HepG2 (cell line): ENCODE measurements at regions not wholly inside any gene's neighbourhood (a gene's known extent, or its start where the extent isn't known, plus 50 kb on each side); places are given as distances from the start of the nearest gene placed in this dataset.
"Not testable (repeated sequence)": the region's sequence is repeated elsewhere in the genome, so short reads cannot be mapped to it uniquely, and the experiment has no call there.

Experiments
- ATAC-seq: fragments of 200-7000 bp; cut with Tn5 transposase; 3 replicates; pipeline ENCODE4 v1.9.1; 2020; ENCODE audit warnings: mild to moderate bottlenecking, moderate library complexity
- BruUV-seq: library from RNA; stranded (reverse); fragments of 400-500 nt; replicated peaks from 2 replicates; lab custom pipeline; 2021; lab: Mats Ljungman, UMichigan
- CTCF ChIA-PET: fragments of 300-600 bp; formaldehyde crosslinking; extraction: SDS; loops from one replicate; lab custom pipeline; 2021; ENCODE audit warnings: low total read pairs, inconsistent platforms, low intra/inter-chr PET ratio; lab: Yijun Ruan, JAX
- POLR2A ChIA-PET: fragments of 350-600 bp; sonication (Branson Sonifier 250); formaldehyde crosslinking; loops from one replicate; lab custom pipeline; 2020; ENCODE audit warnings: antibody characterized with exemption, inconsistent platforms; lab: Yijun Ruan, JAX
- DNase-seq: peaks from one replicate; pipeline ENCODE4 v3.0.0-alpha.2; 2015; ENCODE audit warnings: low spot score
- FAIRE-seq: peaks from 3 replicates; lab custom pipeline; 2011; peaks lifted over from hg19 to GRCh38; lab: Jason Lieb, UNC
- H2AFZ ChIP-seq: one replicate; pipeline ENCODE4 v1.6.1; 2011; ENCODE audit warnings: low read length, inconsistent platforms
- H3K27ac ChIP-seq: fragments of 300-600 bp; 3 replicates; pipeline ENCODE4 v1.8.0; 2011; ENCODE audit warnings: mixed run types, mild to moderate bottlenecking, mixed read lengths, low read length, inconsistent platforms; ENCODE audit not compliant: insufficient read depth; ENCODE audit errors: extremely low read length
- H3K27me3 ChIP-seq, 2 experiments: fragments of 200-600 bp in 1 of 2; 2 replicates in 1 of 2; 3 replicates in 1 of 2; pipeline versions ENCODE4 v1.6.0 to v1.8.0; 2011; ENCODE audit warnings: low read length in 2 of 2, mild to moderate bottlenecking in 2 of 2, moderate library complexity in 2 of 2, inconsistent platforms in 1 of 2; ENCODE audit not compliant: insufficient read depth in 2 of 2, control insufficient read depth in 1 of 2
- H3K36me3 ChIP-seq, 2 experiments: fragments of 200-600 bp in 1 of 2; replicated peaks in 1 of 2; 2 replicates in 1 of 2; 3 replicates in 1 of 2; pipeline versions ENCODE4 v1.5.1 to v1.8.0; 2011; ENCODE audit warnings: low read length in 2 of 2, inconsistent platforms in 1 of 2; ENCODE audit not compliant: insufficient read depth in 2 of 2, control insufficient read depth in 1 of 2
- H3K4me1 ChIP-seq: 2 replicates; pipeline ENCODE4 v1.5.1; 2012; ENCODE audit warnings: low read length, inconsistent platforms; ENCODE audit not compliant: insufficient read depth
- H3K4me2 ChIP-seq: 2 replicates; pipeline ENCODE4 v1.6.0; 2011; ENCODE audit warnings: low read depth, low read length, inconsistent platforms
- H3K4me3 ChIP-seq, 3 experiments: fragments of 200-600 bp in 1 of 3; sonication (generic), shearing (Covaris generic) in 1 of 3; replicated peaks in 1 of 3; 2 replicates each; pipeline ENCODE4 v1.5.1; 2011 to 2016; ENCODE audit warnings: low read length in 3 of 3, inconsistent platforms in 2 of 3, low read depth in 2 of 3, mild to moderate bottlenecking in 2 of 3, control low read depth in 1 of 3, mixed read lengths in 1 of 3; ENCODE audit not compliant: insufficient read depth in 1 of 3
- H3K79me2 ChIP-seq: one replicate; pipeline ENCODE4 v1.6.1; 2011; ENCODE audit warnings: low read length, inconsistent platforms; ENCODE audit not compliant: insufficient read depth
- H3K9ac ChIP-seq: 2 replicates; pipeline ENCODE4 v1.6.0; 2011; ENCODE audit warnings: mild to moderate bottlenecking, low read depth, low read length, inconsistent platforms; ENCODE audit not compliant: insufficient read depth
- H3K9me3 ChIP-seq: 2 replicates; pipeline ENCODE4 v1.5.1; 2012; ENCODE audit warnings: mild to moderate bottlenecking, low read length
- H4K20me1 ChIP-seq: 2 replicates; pipeline ENCODE4 v1.6.0; 2011; ENCODE audit warnings: inconsistent platforms, mild to moderate bottlenecking, low read length, moderate library complexity; ENCODE audit not compliant: insufficient read depth
- CC2D1A ChIP-seq: sonication (generic); formaldehyde crosslinking; IDR thresholded peaks from 2 replicates; pipeline ENCODE4 v1.8.1; 2023; ENCODE audit warnings: mild to moderate bottlenecking, missing genetic modification reagents
- FOSL2 ChIP-seq: sonication (generic); formaldehyde crosslinking; IDR thresholded peaks from 2 replicates; pipeline ENCODE4 v1.4.0; 2020; ENCODE audit warnings: missing genetic modification reagents
- KMT2A ChIP-seq: sonication (generic); formaldehyde crosslinking; IDR thresholded peaks from 2 replicates; pipeline ENCODE4 v1.4.0; 2020; ENCODE audit warnings: missing genetic modification reagents
- PITX1 ChIP-seq: sonication (generic); formaldehyde crosslinking; IDR thresholded peaks from 2 replicates; pipeline ENCODE4 v1.5.1; 2020; ENCODE audit warnings: mild to moderate bottlenecking, missing genetic modification reagents
- SP4 ChIP-seq: sonication (generic); formaldehyde crosslinking; IDR thresholded peaks from 2 replicates; pipeline ENCODE4 v1.8.1; 2023; ENCODE audit warnings: mild to moderate bottlenecking, missing genetic modification reagents
- TSC22D2 ChIP-seq: sonication (generic); formaldehyde crosslinking; IDR thresholded peaks from 2 replicates; pipeline ENCODE4 v1.5.1; 2020; ENCODE audit warnings: missing genetic modification reagents, mild to moderate bottlenecking, borderline replicate concordance
- ZNF138 ChIP-seq: sonication (generic); formaldehyde crosslinking; IDR thresholded peaks from 2 replicates; pipeline ENCODE4 v1.5.0; 2020; ENCODE audit warnings: mild to moderate bottlenecking, low read depth, missing genetic modification reagents
- WGBS: methylation state at CpG from one replicate; pipeline ENCODE4 v1.1.6; 2017; ENCODE audit warnings: low lambda C conversion rate; 5-methylcytosine and 5-hydroxymethylcytosine counted together
- in situ Hi-C: cut with HindIII; loops from 2 replicates; pipeline ENCODE4 v1.10.0; 2017; ENCODE audit warnings: low pct_unique_long_range_greater_than_20kb; ENCODE audit not compliant: extremely low pct_ligation_motif_present
- intact Hi-C: fragments of 100-400 bp; cut with micrococcal nuclease; formaldehyde crosslinking; loops from one replicate; pipeline ENCODE4 v1.10.0; 2022; ENCODE audit not compliant: unreplicated experiment
- TF ChIP-seq, protein P1 (sequence below): fragments of 450-650 bp; IDR thresholded peaks from 2 replicates; pipeline ENCODE4 v1.6.1; 2017; ENCODE audit warnings: mild to moderate bottlenecking
- TF ChIP-seq, protein P2 (sequence below): sonication (generic); formaldehyde crosslinking; IDR thresholded peaks from 2 replicates; pipeline ENCODE4 v1.4.0; 2020; ENCODE audit warnings: missing genetic modification reagents, borderline replicate concordance

DNA sequence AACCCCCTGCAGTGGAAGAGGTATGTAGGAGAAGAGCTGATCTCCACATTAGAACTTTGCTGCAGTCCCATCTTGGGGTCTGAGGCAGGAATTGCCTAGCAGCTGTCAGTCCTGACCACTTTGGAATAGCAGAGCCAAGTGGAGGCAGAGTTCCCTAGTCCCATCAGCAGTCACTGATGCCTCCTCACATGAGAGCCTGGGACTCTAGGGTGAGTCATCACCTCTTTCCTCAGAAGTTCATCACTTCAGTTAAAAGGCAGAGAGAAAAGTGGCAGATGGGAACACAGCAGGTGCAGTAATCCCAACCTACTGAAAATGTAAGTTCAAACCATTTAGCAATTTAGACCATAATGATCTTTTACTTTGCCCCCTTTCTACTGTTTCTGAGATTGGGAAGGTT, 73.9 kb upstream of the MED14 start:
- POLR2A ChIA-PET, result no interaction called here
- Histone ChIP-seq H3K27me3 (no peaks in the 10 kb centered on the region), H3K4me1 (0 out of 2 replicates have a peak, but pooled peaks cover 15% of the 10 kb centered on the region), H2AFZ (no peak overlapping the region), H3K79me2 (no peaks in the 10 kb centered on the region), H3K27ac (no peak overlapping the region), H3K36me3 (no peaks in the 10 kb centered on the region), H3K4me2 (0 out of 2 replicates have a peak overlapping the region, but pooled peaks have one; percentile 12), H4K20me1 (no peaks in the 10 kb centered on the region), H3K9ac (no peak overlapping the region), H3K9me3 (no peaks in the 10 kb centered on the region), H3K4me3 (no peak overlapping the region)
- DNase-seq (no peak), ATAC-seq (no peak), FAIRE-seq (no peak)
- CTCF ChIA-PET, result no interaction called here
- intact Hi-C loops (loop anchor here (10.0 kb wide), 1 partner anchor 116 kb away; no protein-coding TSS in a partner anchor), in situ Hi-C loops (no loop called here)
- no peak for TF ChIP-seq PITX1 (CRISPR knock-in tag)
- TF ChIP-seq FOSL2, result peak; percentile 66
- TF ChIP-seq KMT2A (CRISPR knock-in tag), result no peak
- no TSS peak for BruUV-seq

DNA sequence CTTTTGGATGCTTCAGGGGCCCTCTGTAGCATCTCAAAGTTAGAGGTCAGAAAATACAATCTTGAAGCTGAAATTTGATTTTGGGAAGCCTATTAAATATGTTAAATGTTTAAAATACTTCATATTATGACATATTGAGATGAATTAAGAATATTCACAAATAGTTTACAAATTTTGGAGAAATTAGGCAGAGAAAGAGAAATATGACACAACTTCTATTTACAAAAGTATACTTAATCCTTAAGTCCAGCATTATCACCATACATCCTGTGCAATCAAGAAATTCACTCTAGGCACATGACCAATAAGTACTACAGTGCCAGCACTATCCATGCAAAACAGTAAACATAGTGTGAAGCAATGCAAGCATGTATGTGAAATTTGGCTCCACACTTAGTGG, 79.7 kb upstream of the MED14 start:
- H3K79me2 ChIP-seq, in situ Hi-C loops, H3K4me1 ChIP-seq, ATAC-seq, intact Hi-C loops, FAIRE-seq, H4K20me1 ChIP-seq, H3K9ac ChIP-seq, H3K4me2 ChIP-seq, DNase-seq, H3K27ac ChIP-seq, H3K4me3 ChIP-seq, POLR2A ChIA-PET, H3K27me3 ChIP-seq, BruUV-seq, H2AFZ ChIP-seq, H3K9me3 ChIP-seq, CTCF ChIA-PET, H3K36me3 ChIP-seq: not testable (repeated sequence)

DNA sequence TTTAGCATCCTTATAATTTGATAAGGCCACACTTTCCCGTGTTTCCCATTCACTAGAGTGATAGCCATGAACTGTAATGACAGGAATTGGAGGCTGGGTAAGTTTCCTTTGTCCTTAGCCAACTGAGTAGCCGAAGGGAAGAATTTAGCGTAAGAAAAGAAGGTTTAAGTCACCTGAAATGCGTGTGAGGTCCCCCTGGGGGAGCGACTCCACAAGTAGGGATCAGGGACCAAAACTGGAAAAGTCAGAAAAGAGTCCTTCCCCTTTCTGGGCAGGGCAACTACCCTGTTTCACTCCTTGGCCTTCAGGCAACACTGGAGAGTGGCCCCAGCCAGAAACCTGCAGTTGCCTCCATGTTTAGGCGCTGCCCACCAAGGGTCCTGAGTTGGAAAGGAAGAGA, 81.6 kb upstream of the MED14 start:
- H2AFZ ChIP-seq, result no peak overlapping the region
- no TSS peak for BruUV-seq
- no peaks in the 10 kb centered on the region for H4K20me1 ChIP-seq
- 0 out of 2 replicates have a peak, but pooled peaks cover 9% of the 10 kb centered on the region for H3K4me1 ChIP-seq
- intact Hi-C loops (no loop called here), in situ Hi-C loops (no loop called here)
- no peak overlapping the region for H3K4me2 ChIP-seq
- no peak overlapping the region for H3K4me3 ChIP-seq
- ATAC-seq (no peak), FAIRE-seq (no peak), DNase-seq (no peak)
- H3K79me2 ChIP-seq, result no peaks in the 10 kb centered on the region
- WGBS, result 64% methylated on average over 5 of the region's 6 CpGs
- H3K36me3 ChIP-seq, result no peaks in the 10 kb centered on the region
- no peaks in the 10 kb centered on the region for H3K9me3 ChIP-seq
- ChIA-PET CTCF (no interaction called here), POLR2A (no interaction called here)
- no peaks in the 10 kb centered on the region for H3K27me3 ChIP-seq
- no peak overlapping the region for H3K27ac ChIP-seq
- H3K9ac ChIP-seq, result no peak overlapping the region
- TF ChIP-seq, protein P1, sequence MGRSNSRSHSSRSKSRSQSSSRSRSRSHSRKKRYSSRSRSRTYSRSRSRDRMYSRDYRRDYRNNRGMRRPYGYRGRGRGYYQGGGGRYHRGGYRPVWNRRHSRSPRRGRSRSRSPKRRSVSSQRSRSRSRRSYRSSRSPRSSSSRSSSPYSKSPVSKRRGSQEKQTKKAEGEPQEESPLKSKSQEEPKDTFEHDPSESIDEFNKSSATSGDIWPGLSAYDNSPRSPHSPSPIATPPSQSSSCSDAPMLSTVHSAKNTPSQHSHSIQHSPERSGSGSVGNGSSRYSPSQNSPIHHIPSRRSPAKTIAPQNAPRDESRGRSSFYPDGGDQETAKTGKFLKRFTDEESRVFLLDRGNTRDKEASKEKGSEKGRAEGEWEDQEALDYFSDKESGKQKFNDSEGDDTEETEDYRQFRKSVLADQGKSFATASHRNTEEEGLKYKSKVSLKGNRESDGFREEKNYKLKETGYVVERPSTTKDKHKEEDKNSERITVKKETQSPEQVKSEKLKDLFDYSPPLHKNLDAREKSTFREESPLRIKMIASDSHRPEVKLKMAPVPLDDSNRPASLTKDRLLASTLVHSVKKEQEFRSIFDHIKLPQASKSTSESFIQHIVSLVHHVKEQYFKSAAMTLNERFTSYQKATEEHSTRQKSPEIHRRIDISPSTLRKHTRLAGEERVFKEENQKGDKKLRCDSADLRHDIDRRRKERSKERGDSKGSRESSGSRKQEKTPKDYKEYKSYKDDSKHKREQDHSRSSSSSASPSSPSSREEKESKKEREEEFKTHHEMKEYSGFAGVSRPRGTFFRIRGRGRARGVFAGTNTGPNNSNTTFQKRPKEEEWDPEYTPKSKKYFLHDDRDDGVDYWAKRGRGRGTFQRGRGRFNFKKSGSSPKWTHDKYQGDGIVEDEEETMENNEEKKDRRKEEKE, result no peak
- TF ChIP-seq CC2D1A (CRISPR knock-in tag) (no peak), ZNF138 (CRISPR knock-in tag) (no peak), SP4 (no peak), TSC22D2 (CRISPR knock-in tag) (no peak)
- TF ChIP-seq, protein P2, sequence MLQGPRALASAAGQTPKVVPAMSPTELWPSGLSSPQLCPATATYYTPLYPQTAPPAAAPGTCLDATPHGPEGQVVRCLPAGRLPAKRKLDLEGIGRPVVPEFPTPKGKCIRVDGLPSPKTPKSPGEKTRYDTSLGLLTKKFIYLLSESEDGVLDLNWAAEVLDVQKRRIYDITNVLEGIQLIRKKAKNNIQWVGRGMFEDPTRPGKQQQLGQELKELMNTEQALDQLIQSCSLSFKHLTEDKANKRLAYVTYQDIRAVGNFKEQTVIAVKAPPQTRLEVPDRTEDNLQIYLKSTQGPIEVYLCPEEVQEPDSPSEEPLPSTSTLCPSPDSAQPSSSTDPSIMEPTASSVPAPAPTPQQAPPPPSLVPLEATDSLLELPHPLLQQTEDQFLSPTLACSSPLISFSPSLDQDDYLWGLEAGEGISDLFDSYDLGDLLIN, result no peak
